GM13977 (cell line): ENCODE measurements at regions not wholly inside any gene's neighbourhood (a gene's known extent, or its start where the extent isn't known, plus 50 kb on each side); places are given as distances from the start of the nearest gene placed in this dataset.

Experiments
- DNase-seq: peaks from one replicate; pipeline ENCODE4 v3.0.0; 2012; ENCODE audit warnings: low spot score
- in situ Hi-C: fragments of 300-500 bp; cut with MboI; formaldehyde crosslinking; loops from one replicate; pipeline ENCODE4 v1.12.0; 2022; ENCODE audit warnings: low sequenced_read_pairs, low pct_unique_long_range_greater_than_20kb, mixed read lengths, inconsistent platforms; ENCODE audit not compliant: unreplicated experiment
- TF ChIP-seq, protein P1 (sequence below): IDR thresholded peaks from 2 replicates; pipeline ENCODE4 v1.5.1; 2012; ENCODE audit warnings: mild to moderate bottlenecking, control low read depth; ENCODE audit not compliant: insufficient read depth; ENCODE audit errors: extremely low read depth, missing control alignments

DNA sequence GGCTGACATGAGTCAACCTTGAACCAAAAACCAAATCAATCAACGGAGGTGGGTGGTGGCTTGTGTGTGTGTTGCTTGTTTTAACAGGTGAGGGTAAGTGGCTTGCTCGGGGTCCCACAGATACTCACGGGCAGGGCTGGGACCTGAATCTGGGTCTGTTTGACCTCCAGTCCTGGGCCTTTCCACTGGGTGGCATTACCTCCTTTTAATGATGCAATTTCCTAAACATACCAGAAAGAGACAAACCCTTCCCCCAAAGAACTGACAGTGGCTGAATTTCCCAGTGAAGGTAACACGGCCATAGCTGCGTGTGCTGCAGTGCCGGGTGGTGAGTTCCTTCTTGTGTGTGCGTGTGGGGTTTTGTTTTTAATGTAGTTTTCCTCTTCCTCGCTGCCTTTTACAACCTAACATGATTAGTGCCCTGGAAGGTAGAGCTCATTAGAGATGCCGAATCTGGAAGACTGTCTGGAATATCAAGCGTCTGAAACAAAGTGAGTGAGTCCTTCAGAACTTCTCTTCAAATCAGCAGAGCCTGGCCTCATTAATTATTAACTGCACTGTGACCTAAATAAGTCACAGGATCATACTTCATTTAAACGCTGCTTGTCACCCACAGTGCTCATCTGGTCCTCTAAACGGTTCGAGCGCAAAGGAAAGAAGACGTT, 166.1 kb upstream of the TCERG1L start:
- no peak for DNase-seq
- in situ Hi-C loops = no loop called here
- TF ChIP-seq, protein P1, sequence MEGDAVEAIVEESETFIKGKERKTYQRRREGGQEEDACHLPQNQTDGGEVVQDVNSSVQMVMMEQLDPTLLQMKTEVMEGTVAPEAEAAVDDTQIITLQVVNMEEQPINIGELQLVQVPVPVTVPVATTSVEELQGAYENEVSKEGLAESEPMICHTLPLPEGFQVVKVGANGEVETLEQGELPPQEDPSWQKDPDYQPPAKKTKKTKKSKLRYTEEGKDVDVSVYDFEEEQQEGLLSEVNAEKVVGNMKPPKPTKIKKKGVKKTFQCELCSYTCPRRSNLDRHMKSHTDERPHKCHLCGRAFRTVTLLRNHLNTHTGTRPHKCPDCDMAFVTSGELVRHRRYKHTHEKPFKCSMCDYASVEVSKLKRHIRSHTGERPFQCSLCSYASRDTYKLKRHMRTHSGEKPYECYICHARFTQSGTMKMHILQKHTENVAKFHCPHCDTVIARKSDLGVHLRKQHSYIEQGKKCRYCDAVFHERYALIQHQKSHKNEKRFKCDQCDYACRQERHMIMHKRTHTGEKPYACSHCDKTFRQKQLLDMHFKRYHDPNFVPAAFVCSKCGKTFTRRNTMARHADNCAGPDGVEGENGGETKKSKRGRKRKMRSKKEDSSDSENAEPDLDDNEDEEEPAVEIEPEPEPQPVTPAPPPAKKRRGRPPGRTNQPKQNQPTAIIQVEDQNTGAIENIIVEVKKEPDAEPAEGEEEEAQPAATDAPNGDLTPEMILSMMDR = no peak

DNA sequence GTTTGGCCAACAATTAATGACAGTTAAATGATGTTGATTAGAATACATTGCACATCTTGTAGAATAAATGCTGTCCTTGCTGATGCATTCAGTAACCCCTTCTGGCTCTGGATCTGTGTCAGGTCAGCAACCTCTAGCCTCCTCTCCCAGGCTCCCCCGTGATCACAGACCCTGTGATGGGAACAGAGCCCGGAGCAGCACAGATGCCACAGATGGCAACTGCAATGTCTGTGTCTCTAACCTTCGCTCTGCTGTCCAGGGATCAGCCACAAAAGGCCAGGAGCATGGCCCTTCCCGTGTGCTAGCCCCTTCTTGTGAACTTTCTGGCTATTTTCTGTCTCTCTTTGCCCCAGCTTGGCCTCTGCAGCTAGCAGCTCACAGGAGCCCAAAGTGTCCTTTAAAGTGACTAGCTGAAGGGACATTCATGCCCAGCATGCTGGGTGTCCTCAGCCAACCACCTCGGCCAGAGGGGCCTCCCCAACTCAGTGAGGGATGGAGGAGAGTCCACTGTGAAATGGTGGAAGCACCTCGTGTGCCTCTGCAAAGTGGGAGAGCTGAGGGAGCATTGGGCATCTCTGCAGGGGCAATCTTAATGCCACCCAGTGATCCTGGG, 167.0 kb upstream of the TCERG1L start:
- in situ Hi-C loops = no loop called here
- DNase-seq = no peak
- TF ChIP-seq, protein P1 = no peak

- TF ChIP-seq, protein P1 = no peak
- no peak for DNase-seq
- in situ Hi-C loops = no loop called here
Observed at GRCh38 chr10:131480066-131480465, 168.5 kb upstream of the TCERG1L start.

DNA sequence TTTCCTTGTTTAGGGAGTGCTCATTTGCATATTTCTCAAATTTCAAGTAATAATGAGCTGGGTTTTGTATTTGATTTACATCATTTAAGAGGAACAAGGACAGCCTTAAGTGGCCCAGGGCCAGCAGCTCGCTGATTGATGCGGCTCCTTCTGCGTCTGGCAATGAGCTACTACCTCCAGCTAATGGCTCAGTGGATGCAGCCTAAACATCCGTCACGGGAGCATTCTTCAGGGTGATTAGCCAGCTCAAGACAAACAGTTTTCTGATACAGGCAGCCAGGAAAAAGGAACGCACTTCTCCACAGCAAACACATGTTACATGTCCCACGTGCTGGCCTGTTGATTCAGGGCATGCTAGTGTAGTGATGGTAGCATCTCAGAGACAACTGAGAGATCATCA, 169.3 kb upstream of the TCERG1L start:
- TF ChIP-seq, protein P1 = no peak
- no peak for DNase-seq
- in situ Hi-C loops = no loop called here

- TF ChIP-seq, protein P1 = no peak
- in situ Hi-C loops = no loop called here
- DNase-seq = no peak
Observed at GRCh38 chr10:131485732-131486131, 174.2 kb upstream of the TCERG1L start.

DNA sequence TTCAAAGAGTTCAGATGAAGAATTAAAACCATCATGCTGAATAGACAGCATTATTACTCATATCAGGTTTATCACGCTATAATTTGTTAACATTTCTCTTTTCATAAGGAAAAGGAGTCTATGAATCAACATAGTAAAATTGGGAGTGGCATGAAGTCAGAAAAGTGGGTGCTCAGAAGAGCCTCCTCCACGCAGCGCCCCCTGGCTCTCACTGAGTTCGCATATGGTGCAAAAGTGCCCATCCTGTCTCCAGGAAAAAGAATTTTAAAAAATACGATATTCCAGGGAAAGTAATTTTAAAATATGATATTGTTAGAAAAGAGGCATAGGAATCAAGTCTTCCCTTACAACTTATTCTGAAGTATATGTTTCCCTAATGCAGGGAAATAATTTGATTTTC, 176.3 kb upstream of the TCERG1L start:
- no peak for DNase-seq
- in situ Hi-C loops = no loop called here
- TF ChIP-seq, protein P1 = no peak
